Endothelial cell of umbilical vein (primary cell): ENCODE measurements at regions not wholly inside any gene's neighbourhood (a gene's known extent, or its start where the extent isn't known, plus 50 kb on each side); places are given as distances from the start of the nearest gene placed in this dataset.

Experiments used
- CTCF ChIP-seq, 2 donors: IDR thresholded peaks; 1 replicate in 1 of 2; 2 replicates in 1 of 2; pipeline ENCODE4 v1.5.1; 2011; ENCODE audit warnings: low read length in 2 of 2, mild to moderate bottlenecking in 2 of 2, moderate library complexity in 2 of 2, control low read depth in 1 of 2, inconsistent platforms in 1 of 2, low read depth in 1 of 2; ENCODE audit not compliant: insufficient read depth in 1 of 2; ENCODE audit errors: extremely low read depth in 1 of 2
- EZH2 ChIP-seq: IDR thresholded peaks from 2 replicates; pipeline ENCODE4 v1.6.1; 2012; ENCODE audit warnings: borderline replicate concordance, low read depth, mild to moderate bottlenecking, moderate library complexity, low read length, inconsistent platforms; ENCODE audit not compliant: severe bottlenecking
- GATA2 ChIP-seq: IDR thresholded peaks from 2 replicates; pipeline ENCODE4 v1.7.0; 2011; ENCODE audit warnings: low read depth, mild to moderate bottlenecking, moderate library complexity, mixed read lengths, low read length; ENCODE audit not compliant: insufficient read length, insufficient read depth
- JUN ChIP-seq: IDR thresholded peaks from 2 replicates; pipeline ENCODE4 v1.6.1; 2011; ENCODE audit warnings: borderline replicate concordance, low read depth; ENCODE audit not compliant: insufficient read length, insufficient read depth
- MAX ChIP-seq: IDR thresholded peaks from 2 replicates; pipeline ENCODE4 v1.6.1; 2011; ENCODE audit not compliant: insufficient read depth, insufficient read length
- MYC ChIP-seq: IDR thresholded peaks from one replicate; pipeline ENCODE4 v1.6.1; 2011; ENCODE audit warnings: mild to moderate bottlenecking, low read depth, low read length
- POLR2A ChIP-seq: IDR thresholded peaks from 2 replicates; pipeline ENCODE4 v1.6.1; 2012; ENCODE audit warnings: low read depth, mild to moderate bottlenecking, control low read depth, low read length
- POLR2AphosphoS5 ChIP-seq: IDR thresholded peaks from 2 replicates; pipeline ENCODE4 v1.6.1; 2012; ENCODE audit warnings: low read depth, mild to moderate bottlenecking, control low read depth, low read length, moderate library complexity; ENCODE audit not compliant: insufficient read depth

GRCh38 chr10:78307576-78307975 lies 273.9 kb downstream of the RPS24 start:
- TF ChIP-seq EZH2 (no peak), POLR2A (no peak), CTCF (IDR thresholded peaks at IDR 0.05; ENCODE audit: extremely low read depth in 1 of 2, insufficient read depth in 1 of 2, low read depth in 1 of 2, low read length in 2 of 2) (no peak), POLR2AphosphoS5 (no peak), MYC (no peak), GATA2 (no peak), JUN (no peak), MAX (no peak)
